NCI-H1417 treated with DMSO at 0.1 percent for 48 hours (cell line): ENCODE measurements at regions not wholly inside any gene's neighbourhood (a gene's known extent, or its start where the extent isn't known, plus 50 kb on each side); places are given as distances from the start of the nearest gene placed in this dataset.

Experiments
- DNase-seq: peaks from one replicate; lab custom pipeline; 2025; lab: John Stamatoyannopoulos, UW

- DNase-seq, result no peak
These were observed 155.5 kb downstream of the TENT4A start for GRCh38 chr5:6868575-6869215.

- DNase-seq, result no peak
These were observed 156.4 kb downstream of the TENT4A start for GRCh38 chr5:6869677-6870076.

DNA sequence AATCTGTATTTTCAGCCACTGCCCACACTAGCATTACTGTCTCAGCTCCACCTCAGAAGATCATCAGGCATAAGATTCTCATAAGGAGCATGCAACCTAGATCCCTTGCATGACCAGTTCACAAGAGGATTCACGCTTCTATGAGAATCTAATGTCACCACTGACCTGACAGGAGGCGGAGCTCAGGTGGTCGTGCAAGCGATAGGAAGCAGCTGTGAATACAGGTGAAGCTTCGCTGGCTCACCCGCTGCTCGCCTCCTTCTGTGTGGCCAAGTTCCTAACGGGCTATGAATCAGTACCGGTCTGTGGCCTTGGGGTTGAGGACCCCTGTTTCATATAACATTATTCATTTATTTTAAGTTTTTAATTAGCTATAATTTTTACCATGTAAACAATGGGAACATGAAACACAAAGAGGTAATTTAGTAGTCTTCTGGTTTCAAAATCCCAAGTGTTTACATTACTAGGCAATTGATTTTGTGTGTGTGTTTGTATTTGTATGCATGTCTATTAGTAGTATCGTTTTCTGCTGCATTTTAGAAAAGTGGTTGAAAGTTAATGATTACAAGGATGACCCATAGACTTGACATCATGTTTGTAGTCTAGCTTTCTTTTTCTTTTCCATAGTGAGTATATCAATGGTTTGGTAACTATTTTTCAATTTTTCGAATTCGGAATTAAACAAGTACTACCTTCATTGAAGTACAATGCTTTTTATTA, 159.4 kb downstream of the TENT4A start:
- DNase-seq, result no peak

DNA sequence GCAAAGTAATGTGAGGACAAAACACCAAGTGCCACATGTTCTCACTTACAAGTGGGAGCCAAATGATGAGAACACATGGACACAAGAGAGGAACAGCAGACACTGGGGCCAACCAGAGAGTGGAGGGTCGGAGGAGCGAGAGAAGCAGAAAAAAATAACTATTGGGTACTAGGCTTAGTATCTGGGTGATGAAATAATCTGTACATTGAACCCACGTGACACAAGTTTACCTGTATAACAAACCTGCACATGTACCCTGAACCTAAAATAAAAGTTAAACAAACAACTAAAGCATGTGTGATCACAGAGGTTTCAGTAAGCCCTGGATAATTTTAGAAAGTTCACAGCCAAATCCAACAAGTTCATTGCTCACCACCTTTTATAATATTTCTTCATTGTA, 160.1 kb downstream of the TENT4A start:
- DNase-seq, result no peak

DNA sequence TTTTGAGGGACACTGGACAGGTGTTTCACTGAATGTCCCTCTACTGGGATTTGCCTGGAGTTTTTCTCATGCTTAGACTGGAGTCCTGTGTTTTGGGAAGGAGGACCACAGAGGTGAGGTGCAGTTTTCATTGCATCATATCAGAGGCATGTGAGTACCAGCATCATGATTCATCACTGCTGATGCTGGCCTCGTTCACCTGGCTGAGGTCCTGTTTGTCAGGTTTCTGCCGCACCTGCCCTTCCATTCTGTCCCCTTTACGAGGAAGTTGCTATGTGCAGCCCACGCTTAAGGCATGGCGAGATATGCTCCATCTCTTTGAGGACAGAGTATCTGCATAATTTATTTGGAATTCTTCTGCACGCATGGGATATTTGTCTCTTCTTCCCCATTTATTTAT, 162.1 kb downstream of the TENT4A start:
- DNase-seq, result no peak

DNA sequence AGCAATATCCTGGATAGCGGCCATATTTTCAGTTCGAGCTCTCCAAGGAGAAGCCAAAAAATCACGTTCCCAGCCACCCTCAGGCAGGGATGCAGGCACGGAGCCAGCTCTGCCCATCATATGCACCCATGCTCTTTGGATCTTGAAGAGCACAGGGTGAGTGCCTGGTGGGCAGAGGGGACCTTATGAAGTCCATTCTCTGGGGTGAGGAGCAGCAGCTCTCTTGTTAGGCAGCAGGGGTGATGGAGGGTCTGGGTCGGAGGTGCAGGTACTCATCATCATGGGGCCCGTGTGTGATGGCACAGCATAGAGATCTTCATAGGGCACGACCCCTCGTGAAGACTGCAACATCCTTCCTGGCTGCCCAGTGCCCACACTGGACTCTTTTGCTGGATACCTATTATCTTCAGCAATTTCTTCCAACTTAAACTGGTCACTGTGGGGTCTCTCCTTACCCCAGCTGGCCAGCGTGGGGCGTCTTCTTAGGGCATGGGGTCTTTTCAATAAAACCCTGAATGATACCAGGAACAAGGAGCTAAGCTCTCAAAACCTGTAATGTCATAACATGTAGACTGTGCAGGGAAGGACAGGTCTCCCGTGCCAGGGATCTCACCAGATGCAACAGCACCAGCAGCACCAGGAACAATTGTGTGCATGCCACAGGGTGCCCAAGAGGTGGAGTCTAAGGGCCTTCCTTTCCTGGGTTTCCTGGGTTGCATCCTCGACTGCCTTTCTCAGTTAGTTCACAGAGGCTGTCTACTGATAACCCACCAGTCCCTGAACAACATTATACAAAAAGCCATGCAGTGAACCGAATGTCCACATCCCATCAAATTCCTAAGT, 165.0 kb downstream of the TENT4A start:
- no peak for DNase-seq

DNA sequence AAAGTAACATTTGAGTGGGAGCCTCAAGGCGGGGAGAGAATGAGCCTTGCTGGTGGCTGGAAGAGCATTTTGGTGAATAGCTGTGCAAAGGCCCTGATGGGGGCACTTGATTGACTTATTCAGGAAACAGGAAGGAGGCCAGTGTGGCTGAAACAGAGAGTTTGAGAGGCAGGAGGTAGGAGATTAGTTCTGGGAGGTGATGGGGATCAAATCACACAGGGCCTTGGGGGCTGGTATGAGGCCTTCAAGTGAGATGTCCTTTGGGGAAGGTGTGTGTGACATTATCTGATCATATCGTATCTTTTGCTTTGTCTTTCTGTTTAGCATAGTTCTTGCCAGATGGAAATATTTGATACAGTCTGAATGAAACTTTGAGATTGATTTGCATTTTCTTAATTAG, 172.3 kb downstream of the TENT4A start:
- no peak for DNase-seq

DNA sequence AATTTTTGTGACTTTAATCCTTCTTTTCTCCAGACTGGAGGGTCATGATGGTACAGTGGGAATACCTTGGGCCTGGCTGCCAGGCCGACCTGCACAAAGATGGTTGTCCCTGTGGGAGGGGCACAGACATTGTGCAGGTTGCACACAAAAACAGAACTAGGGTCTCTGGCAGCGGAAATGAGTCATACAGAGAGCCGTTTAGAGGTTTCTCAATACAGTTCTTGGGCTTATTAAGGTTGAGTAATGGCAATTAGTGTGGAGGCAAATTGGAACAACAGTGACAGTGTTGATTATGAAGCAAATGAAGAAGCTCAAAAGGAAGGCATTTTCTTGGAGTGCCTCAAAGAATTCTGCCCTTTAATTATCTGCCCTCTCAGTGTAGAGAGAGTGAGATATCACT, 173.6 kb downstream of the TENT4A start:
- no peak for DNase-seq

DNA sequence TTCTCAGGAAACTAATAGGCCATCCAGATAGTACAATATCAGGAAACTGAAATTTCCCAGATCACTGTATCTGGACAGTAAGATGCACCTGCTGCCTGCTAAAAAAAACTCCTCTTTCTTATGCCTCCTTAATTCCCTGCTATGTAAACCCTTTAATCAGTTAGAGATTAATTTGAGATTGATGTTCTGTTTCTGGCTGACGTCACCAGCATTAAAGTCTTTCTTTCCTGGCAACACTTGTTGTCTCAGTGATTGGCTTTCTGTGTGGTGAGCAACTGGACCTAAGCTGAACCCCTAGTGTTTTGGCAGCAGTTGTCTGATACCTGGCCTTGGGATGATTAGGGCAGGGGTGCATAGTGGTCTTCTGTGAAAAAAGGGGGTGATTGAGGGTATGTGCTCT, 175.8 kb downstream of the TENT4A start:
- DNase-seq, result no peak

DNA sequence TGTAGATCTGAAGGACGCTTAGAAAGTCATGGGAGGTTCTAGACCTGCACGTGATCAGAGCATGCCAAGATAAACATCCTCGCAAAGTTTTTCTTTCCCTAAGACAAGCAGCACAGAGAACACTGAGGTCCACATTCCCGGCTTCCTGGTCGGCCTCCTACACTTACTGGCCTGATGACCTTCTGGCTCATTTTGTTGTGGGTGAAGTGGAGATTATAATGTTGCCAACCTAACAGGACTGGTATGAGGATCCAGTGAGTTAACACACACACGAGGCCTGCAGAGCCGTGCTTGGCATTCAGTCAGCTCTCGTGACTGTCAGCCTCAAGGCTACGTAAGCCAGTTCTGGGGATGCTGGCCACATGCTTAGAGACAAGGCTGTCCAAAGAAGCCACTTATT, 186.0 kb downstream of the TENT4A start:
- no peak for DNase-seq

- DNase-seq, result peak; percentile 82
These were observed 187.3 kb downstream of the TENT4A start for GRCh38 chr5:6900247-6901227.

GRCh38 chr5:6902094-6902493, 188.9 kb downstream of the TENT4A start:
- no peak for DNase-seq

- no peak for DNase-seq
These were observed 189.4 kb downstream of the TENT4A start for GRCh38 chr5:6902597-6902996.

- DNase-seq, result no peak
These were observed 190.7 kb downstream of the TENT4A start for GRCh38 chr5:6903934-6904333.

DNA sequence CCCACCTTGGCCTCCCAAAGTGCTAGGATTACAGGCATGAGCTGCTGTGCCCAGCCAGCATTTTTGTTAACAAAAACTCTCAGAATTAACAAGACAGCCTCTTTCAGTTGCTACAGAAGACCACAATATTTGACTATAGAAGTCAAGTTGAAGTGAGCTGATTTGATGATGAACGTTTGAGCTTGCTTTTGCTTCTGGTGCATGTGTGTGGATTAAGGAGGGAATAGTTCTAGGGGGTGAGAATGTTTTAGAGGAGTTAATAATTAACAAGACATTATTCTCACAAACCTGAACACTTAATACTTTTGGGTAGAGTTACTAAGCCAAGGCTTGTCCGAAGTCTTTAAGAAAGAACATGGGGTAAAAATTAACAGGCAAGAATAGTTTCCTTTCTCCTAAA, 191.6 kb downstream of the TENT4A start:
- no peak for DNase-seq

DNA sequence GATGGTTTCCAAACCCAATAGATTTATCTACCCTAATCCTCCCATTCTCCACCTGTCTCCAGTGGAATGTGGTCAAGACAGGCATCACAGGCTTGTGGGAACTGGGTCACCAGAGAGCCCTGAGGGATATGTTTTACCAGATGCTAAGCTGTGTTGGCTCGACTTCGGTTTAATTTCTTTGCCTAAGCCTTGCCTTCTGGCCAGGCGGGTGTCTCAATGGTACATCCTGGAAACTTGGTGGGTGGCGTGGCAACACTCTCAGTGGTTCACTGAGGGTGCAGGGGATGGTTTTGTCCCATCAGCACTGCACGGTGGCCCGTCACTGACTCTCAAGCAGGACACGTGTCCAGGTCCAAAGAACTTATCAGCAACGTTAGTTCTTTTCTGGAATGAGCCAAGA, 192.2 kb downstream of the TENT4A start:
- DNase-seq, result no peak

- DNase-seq, result no peak
These were observed 192.7 kb downstream of the TENT4A start for GRCh38 chr5:6905883-6906282.

- no peak for DNase-seq
These were observed 194.2 kb downstream of the TENT4A start for GRCh38 chr5:6907320-6907918.

GRCh38 chr5:6909901-6910300, 196.7 kb downstream of the TENT4A start:
- no peak for DNase-seq

DNA sequence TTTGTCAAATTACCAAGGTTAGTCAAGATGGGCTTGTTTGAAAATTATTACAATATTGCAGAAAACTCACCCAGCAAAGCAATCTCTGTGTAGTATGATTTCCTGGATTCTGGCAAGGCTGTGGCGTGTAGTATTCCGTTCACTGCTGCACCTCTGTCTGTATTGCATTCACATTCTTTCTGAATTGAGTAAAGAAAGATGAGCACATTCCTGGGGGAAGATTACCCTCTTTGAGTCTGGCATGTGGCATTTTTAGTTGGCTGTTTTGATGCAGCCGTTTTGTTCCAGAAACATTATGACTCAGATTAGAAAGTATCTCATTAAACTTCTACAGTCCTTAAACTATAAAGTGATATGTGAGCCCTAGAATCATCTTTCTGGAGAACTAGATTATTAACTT, 197.7 kb downstream of the TENT4A start:
- DNase-seq, result no peak

DNA sequence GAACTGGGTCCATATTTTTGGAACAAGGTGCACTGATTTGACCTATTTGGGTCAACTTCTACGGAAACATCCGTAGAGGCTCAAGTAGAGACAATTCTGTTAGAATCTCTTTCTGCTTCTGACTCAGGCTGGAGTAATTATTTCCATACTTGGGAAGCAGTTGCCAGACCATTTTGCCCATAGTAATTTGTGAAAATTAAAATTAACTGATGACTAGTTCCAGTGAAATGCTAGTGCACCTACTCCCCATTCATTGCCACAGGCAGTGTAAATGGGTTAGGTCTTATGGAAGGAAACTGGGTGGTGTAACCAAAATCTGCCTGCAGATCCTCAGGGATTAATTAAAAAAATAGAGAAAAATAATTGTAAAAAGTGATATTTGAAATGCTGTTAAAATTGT, 201.1 kb downstream of the TENT4A start:
- DNase-seq, result no peak
